ENCODE measurements at regions not wholly inside any gene's neighbourhood (a gene's known extent, or its start where the extent isn't known, plus 50 kb on each side); places are given as distances from the start of the nearest gene placed in this dataset.

DNA sequence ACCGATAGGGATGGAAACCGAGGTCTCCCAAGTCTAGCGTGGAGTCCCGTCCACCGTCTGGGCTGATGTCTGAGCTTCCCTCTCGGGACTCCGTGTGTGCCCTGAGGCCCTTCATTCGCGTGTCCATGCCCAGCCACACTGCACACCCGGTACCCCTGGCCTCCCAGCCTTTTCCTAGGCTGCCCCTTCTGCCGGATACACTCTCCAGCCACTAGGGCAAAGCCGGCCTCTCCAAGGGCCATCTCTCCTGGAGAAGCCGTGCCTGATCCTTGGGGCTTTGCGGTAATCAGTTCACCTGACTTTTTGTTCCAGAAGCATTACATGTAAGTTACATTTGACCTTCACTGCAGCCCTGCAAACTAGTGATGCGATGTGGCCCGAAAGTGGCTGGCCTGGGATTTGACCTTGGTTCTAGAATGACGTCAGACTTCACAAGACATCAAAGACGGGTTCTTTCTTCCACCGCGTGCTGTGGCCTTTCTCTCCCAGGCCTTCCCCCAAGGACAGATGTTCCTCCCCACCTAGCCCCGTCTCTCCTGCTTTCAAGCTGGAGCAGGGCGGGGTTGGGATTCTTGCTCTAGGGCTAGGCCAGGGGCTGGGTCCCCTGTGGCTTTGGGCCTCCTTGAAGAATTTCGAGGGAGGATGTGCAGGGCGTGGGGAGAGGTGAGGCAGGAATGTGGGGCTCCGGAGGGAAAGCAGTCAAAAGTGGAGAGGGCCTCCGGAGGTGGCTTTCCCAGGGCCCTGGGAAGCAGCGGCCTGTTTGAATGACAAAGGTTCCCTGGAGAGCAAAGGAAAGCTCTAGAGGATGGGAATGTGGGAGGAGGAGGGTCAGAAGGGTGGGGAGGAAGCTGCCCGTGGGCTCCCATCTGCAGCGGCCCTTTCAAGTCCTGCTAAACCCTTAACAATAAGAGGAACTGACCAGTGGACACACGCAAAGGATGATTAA is 49.7 kb upstream of the SLC2A1 start:
- DNase-seq (ENCODE audit: low spot score) = no peak
